SH-SY5Y (cell line): ENCODE measurements at regions not wholly inside any gene's neighbourhood (a gene's known extent, or its start where the extent isn't known, plus 50 kb on each side); places are given as distances from the start of the nearest gene placed in this dataset.

Source experiments
- GATA2 ChIP-seq: IDR thresholded peaks from 2 replicates; pipeline ENCODE4 v1.6.1; 2011; ENCODE audit warnings: mild to moderate bottlenecking, low read depth, low read length
- GATA3 ChIP-seq: IDR thresholded peaks from 2 replicates; pipeline ENCODE4 v1.6.1; 2011; ENCODE audit warnings: low read depth, mild to moderate bottlenecking, low read length, moderate library complexity

DNA sequence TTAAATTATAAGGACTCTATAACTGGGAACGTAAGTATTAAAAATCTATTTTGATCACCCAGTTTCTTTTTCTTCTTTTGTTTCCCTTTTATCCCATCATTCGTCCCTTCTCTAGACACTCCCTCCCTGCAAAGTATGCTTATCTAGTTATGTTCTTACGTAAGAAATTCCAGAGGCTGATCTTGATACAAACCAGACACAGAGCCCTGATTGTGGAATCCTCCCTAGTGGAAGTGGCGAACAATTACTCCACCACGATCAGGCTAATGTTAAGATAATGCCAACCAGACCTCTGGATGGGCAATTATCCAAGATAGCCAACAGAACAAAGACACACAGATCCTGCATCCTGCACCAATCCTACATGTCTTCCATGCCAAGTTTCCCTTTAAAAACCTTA is 1557.4 kb downstream of the PLA2G4A start:
- TF ChIP-seq GATA2 = peak; percentile 92
- peak; percentile 75 for TF ChIP-seq GATA3

DNA sequence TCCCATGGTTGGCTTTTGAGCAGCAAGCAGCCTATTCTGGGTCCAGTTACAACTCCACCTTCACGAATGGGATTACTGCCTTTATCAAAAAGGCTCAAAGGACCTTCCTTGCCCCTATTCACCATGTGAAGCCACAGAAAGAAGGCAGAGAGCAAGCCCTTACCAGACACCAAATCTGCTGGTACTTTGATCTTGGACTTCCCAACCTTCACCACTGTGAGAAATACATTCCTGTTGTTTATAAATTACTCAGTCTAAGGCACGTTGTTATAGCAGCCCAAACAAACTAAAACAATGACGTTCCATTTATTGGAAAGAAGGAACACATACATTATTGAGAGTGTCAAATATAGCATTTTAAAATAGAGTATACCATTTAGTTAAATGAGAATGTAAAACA is 1557.9 kb downstream of the PLA2G4A start:
- no peak for TF ChIP-seq GATA2
- no peak for TF ChIP-seq GATA3

DNA sequence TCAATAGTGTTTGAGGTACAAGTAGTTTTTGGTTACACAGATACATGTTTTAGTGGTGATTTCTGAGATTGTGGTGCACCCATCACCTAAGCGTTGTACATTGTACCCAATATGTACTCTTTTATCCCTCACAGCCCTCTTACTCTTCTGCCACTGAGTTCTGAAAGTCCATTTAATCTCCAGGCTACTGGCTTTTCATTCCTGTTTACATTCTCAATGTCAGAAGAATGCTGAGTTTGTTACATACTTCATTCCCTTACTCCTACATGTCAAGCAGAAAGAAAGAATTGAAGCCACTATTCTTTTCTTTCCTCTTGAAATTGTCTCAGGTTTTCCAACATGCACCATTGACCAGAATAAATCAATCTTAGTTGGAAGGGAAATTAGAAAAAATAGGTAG is 1565.9 kb downstream of the PLA2G4A start:
- TF ChIP-seq GATA3 = no peak

DNA sequence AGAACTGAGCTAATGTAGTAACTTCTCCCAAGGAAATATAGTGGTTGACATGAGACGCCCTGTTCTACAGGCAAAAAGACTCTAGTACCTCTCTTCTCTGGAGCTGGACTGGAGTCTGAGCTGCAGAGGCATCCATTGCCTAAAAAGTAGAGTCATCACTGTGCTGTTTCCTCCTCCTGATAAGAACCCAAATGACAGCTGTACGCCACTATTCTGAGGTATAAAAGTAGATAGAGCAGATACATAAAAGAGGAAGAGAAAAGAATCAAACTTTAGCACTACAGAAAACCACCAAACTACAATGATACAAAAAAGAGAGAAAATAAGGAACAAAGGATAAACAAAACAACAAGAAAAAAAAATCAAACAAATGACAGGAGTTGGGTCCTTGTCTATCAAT is 1568.8 kb downstream of the PLA2G4A start:
- TF ChIP-seq GATA3 (no peak), GATA2 (no peak)

DNA sequence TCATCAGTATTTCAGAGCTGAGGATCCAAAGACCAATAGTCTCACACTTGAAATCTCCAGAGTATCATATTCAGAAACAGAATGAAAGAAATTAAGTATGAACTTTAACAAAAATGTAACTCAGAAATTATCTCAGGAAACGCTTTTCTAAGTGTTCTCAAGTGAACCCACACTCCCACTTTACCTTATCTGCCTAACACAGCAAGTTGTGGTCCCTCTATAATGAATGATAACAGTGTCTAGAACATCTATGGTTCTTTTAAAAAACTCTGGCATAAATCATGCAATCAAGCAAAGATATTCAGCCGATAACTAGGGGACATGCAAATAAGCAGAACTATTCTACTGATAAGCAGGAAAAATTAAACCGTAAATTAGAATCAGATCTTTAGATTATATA is 1574.2 kb downstream of the PLA2G4A start:
- no peak for TF ChIP-seq GATA2
- no peak for TF ChIP-seq GATA3

DNA sequence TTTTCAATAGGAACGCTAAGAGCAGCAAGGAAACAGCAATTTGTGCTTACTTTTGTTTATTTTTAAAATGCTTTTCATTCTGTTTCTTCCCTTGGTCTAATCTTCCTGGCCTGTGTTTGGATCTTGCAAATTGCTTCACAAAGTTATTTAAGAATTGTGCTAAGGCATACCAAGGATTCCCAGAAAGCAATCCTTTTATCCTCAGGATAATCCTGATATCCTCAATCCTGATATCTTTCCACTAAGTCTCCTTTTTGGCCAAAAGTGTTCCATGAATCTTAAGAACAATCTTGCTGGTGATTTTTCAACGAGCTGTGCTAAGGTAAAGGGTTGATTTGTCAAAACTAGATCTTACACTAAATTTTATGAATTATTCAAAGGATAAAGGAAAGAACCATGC is 1577.9 kb downstream of the PLA2G4A start:
- no peak for TF ChIP-seq GATA2
- TF ChIP-seq GATA3 = no peak

DNA sequence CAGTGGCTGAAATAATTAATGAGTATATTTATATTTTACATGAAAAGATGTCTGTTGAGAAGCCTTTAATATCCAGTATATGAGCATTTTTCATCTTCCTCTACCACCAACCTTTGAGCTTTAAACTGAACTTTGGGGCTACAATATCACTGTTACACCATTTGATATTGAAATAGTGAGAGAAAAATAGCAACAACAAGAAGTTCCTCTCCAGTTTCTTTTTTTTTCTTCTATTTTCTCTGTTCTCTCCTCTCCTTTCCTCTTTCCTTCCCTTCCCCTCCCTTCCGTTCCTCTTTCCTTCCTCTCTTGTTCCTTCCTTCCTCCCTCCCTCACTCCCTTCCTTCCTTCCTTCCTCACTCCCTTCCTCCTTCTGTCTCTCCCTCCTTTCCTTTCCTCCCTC is 1591.4 kb downstream of the PLA2G4A start:
- TF ChIP-seq GATA3 = no peak
- TF ChIP-seq GATA2 = no peak

DNA sequence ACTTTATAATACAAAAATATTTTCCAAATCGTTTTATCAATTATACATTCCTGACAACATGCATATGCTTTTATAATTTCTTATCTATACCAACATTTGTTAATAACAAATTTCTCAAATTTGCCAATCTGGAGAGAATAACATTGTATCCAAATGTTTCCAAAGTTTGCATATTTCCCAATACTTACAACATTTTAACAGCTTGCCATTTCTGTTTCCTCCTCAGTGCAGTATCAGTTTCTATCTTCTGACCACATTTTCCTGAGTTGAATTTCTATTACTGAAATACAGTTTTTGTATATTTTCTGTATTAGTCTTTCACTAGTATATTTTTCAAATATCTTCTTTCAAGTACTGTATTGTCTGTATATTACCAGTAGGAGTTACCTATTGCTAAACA is 1594.3 kb downstream of the PLA2G4A start:
- TF ChIP-seq GATA3 (no peak), GATA2 (no peak)

DNA sequence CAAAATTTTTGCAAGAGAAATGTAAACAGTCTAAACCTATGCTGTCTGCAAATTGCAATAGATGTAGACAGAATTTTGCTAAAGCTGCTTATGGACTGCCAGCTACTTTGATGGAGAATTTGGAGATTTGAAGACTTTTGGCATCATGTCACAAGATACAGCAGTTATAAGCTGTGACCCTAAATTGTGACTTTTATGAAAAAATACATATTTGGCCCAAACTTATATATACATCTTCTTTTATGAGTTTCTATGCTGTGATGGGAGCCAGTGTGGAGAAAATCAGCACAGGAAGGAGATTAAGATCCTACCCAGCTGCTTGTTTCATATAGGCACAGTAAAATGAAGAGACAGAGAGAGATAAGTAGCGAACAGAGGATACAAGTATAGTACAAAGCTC is 1595.4 kb downstream of the PLA2G4A start:
- no peak for TF ChIP-seq GATA2
- TF ChIP-seq GATA3 = no peak

DNA sequence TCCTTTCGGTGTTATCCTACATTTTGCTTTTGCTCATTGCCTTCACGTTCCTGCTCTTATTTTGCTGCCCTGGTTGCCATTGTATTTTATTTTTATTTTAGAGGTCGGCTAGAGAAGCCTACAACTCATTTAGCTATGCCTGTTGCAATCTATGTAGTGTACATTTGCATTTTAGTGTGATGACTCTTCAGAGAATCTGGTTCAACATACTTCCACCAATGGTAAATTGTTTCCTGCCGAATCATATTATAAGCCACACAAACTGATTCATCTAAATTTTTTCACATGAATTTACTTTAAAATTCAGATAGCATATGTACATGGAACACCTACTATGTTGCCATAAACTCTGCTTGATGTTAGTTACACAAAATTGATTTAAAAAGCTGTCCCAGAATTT is 1596.9 kb downstream of the PLA2G4A start:
- TF ChIP-seq GATA3 (no peak), GATA2 (no peak)

DNA sequence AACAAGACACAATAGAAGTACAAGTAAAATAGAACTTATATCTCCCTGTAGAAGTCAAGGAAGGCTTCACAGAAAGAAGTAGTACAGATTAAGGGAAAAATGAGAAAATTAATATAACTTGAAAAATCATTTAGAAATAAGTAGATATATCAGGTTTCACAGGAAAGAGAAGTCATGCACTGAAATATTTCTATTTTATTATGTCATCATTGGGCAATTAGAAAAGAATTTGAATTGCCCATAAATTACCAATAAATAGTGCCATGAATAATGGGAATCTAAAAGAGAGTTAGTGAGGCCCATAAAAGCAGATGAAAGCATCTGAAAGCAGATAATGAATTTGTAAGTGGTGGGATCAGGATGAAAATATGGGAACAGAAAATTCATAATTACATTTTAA is 1597.8 kb downstream of the PLA2G4A start:
- TF ChIP-seq GATA2 = no peak
- no peak for TF ChIP-seq GATA3

DNA sequence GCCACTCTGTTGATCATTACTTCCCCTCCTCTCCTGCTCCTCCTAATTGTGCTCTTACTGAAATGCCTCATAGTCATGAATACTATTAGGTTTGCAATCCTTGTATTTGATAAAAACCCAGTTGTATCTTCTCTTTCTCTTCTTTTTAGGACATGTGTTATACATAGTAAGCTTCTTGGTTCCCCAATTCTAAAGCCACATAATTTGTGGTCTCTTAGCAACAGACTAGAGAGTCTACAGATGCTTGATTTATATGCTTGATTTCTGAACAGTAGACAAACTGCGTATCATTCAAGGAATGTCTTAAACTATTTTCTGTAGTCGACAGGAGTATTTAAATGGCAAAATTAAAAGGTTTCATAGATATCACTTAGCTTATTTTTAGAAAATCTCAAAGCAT is 1598.9 kb downstream of the PLA2G4A start:
- no peak for TF ChIP-seq GATA2
- no peak for TF ChIP-seq GATA3

DNA sequence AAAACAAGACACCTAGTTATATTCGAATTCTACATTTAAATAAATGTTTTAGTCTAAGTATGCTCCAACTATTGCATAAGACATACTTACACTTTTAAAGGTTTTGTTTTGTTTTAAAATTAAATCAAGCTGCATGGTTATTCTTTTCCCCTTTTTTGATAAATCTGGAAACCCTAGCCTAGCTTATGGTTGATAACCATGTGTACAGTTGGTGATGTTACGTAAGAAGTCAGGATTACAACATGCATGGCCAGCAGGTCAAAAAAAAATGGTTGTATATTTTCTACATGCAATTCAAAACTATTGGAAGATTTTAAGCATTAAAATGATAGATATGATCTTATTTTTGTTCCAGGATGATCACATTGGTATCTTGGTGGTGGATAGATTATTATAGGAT is 1600.6 kb downstream of the PLA2G4A start:
- TF ChIP-seq GATA2 (no peak), GATA3 (no peak)

DNA sequence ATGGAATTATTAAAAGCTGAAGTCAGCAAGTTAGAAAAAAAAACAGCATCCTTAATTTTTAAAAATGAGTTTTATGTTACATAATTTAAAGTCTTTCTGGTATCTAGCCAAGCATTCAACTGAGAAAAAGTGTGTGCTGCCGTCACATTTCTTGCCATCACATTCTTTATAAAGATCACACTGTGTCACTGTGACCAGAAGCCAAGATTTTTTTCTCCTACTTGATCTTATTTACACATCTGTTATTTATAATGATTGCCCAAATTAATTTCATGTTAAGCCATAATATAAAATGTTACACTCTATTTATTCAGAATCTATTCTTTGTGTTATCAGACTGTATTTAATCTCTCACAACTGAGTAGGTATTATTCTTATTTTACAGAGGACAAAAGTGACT is 1603.7 kb downstream of the PLA2G4A start:
- no peak for TF ChIP-seq GATA3
- TF ChIP-seq GATA2 = no peak

DNA sequence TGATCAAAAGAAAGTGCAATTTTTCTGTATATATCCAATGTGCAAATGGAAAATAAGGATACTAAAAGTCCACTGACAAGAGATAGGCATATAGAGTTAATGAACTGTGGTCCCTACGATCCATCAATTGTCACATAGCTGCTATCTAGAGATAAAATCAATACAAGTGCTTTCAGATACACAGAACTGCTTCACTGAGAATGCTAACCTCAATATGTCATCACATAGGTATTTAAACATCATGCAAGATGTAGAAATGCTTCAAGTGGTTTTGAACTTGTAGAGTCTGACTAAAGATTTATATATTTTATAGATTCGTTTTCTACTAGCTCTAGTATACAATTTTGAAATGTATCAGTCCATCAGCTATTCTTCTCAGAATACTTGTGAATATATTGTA is 1604.7 kb downstream of the PLA2G4A start:
- no peak for TF ChIP-seq GATA3
- no peak for TF ChIP-seq GATA2

DNA sequence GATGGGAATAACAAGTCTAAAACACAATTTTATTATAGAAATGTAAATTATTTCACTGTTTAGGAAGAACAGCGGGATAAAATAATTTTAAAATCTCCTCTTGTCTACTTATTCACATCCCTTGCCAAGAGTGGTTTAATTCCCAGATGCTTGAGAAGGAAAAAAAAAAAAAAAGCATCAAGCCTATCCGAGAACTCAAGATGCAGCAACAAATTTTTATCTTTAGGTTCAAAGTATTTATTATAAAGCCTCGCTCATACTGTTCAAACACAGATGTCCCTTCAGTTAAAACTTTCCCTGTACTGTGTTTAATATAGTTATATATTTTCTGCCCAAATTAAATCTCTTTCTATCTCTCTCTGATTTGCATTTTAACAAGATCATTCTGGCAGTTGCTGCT is 1615.8 kb downstream of the PLA2G4A start:
- TF ChIP-seq GATA3 (no peak), GATA2 (no peak)
